Mucosa of rectum (tissue), 2 donors: ENCODE measurements at regions not wholly inside any gene's neighbourhood (a gene's known extent, or its start where the extent isn't known, plus 50 kb on each side); places are given as distances from the start of the nearest gene placed in this dataset.
"Not testable (repeated sequence)": the region's sequence is repeated elsewhere in the genome, so short reads cannot be mapped to it uniquely, and the experiment has no call there.

Experiments used
- H3K27ac ChIP-seq, 2 donors: one replicate each; pipeline ENCODE4 v1.7.0; 2013; ENCODE audit warnings: inconsistent platforms in 2 of 2, low read depth in 2 of 2, low read length in 2 of 2
- H3K27me3 ChIP-seq, 2 donors: one replicate each; pipeline ENCODE4 v1.7.0; 2013; ENCODE audit warnings: low read length in 2 of 2; ENCODE audit not compliant: control insufficient read depth in 2 of 2, insufficient read depth in 2 of 2
- H3K36me3 ChIP-seq, 2 donors: one replicate each; pipeline ENCODE4 v1.7.0; 2013; ENCODE audit warnings: low read length in 2 of 2; ENCODE audit not compliant: control insufficient read depth in 2 of 2, insufficient read depth in 2 of 2
- H3K4me1 ChIP-seq, 2 donors: one replicate each; pipeline ENCODE4 v1.7.0; 2013; ENCODE audit warnings: low read length in 2 of 2, mild to moderate bottlenecking in 1 of 2; ENCODE audit not compliant: control insufficient read depth in 2 of 2, insufficient read depth in 2 of 2
- H3K4me3 ChIP-seq, 2 donors: one replicate each; pipeline ENCODE4 v1.7.0; 2013; ENCODE audit warnings: low read length in 2 of 2
- H3K9ac ChIP-seq, 2 donors: one replicate each; pipeline ENCODE4 v1.7.0; 2013; ENCODE audit warnings: low read length in 2 of 2, low read depth in 1 of 2, mild to moderate bottlenecking in 1 of 2
- H3K9me3 ChIP-seq, 2 donors: one replicate each; pipeline ENCODE4 v1.7.0; 2013; ENCODE audit warnings: low read length in 2 of 2; ENCODE audit not compliant: control insufficient read depth in 2 of 2
- donor health status: healthy.
- donor health status: Normal muscosa, but diverticular disease.

- Histone ChIP-seq H3K4me1 (no peaks in the 10 kb centered on the region), H3K27me3 (no peaks in the 10 kb centered on the region), H3K4me3 (no peak overlapping the region), H3K36me3 (no peaks in the 10 kb centered on the region), H3K9me3 (no peaks in the 10 kb centered on the region), H3K9ac (no peak overlapping the region), H3K27ac (no peak overlapping the region)
Measured at GRCh38 chr7:41418337-41418736, 284.6 kb downstream of the INHBA start.

GRCh38 chr7:41416208-41416595, 286.7 kb downstream of the INHBA start:
- no peaks in the 10 kb centered on the region for H3K9me3 ChIP-seq
- H3K4me1 ChIP-seq = no peaks in the 10 kb centered on the region
- no peaks in the 10 kb centered on the region for H3K27me3 ChIP-seq
- no peaks in the 10 kb centered on the region for H3K36me3 ChIP-seq
- H3K9ac ChIP-seq = no peak overlapping the region
- H3K27ac ChIP-seq = no peak overlapping the region
- H3K4me3 ChIP-seq = no peak overlapping the region

GRCh38 chr7:41415471-41416207, 287.3 kb downstream of the INHBA start:
- no peak overlapping the region for H3K27ac ChIP-seq
- H3K4me1 ChIP-seq = no peaks in the 10 kb centered on the region
- H3K27me3 ChIP-seq = no peaks in the 10 kb centered on the region
- H3K9ac ChIP-seq = no peak overlapping the region
- H3K36me3 ChIP-seq = no peaks in the 10 kb centered on the region
- H3K4me3 ChIP-seq = no peak overlapping the region
- no peaks in the 10 kb centered on the region for H3K9me3 ChIP-seq

- Histone ChIP-seq H3K27me3 (no peaks in the 10 kb centered on the region), H3K27ac (no peak overlapping the region), H3K9me3 (no peaks in the 10 kb centered on the region), H3K4me3 (no peak overlapping the region), H3K36me3 (no peaks in the 10 kb centered on the region), H3K9ac (no peak overlapping the region), H3K4me1 (no peaks in the 10 kb centered on the region)
Measured at GRCh38 chr7:41415051-41415450, 287.8 kb downstream of the INHBA start.

- Histone ChIP-seq H3K4me3 (no peak overlapping the region), H3K36me3 (no peaks in the 10 kb centered on the region), H3K9me3 (no peaks in the 10 kb centered on the region), H3K27me3 (no peaks in the 10 kb centered on the region), H3K9ac (no peak overlapping the region), H3K27ac (no peak overlapping the region), H3K4me1 (no peaks in the 10 kb centered on the region)
Measured at GRCh38 chr7:41404375-41405074, 298.4 kb downstream of the INHBA start.

- Histone ChIP-seq H3K27ac (no peak overlapping the region), H3K9ac (no peak overlapping the region)
Measured at GRCh38 chr7:41403291-41403690, 299.6 kb downstream of the INHBA start.

GRCh38 chr7:41401833-41402232, 301.1 kb downstream of the INHBA start:
- Histone ChIP-seq H3K4me1 (no peaks in the 10 kb centered on the region), H3K9ac (no peak overlapping the region), H3K36me3 (no peaks in the 10 kb centered on the region), H3K27me3 (no peaks in the 10 kb centered on the region), H3K27ac (no peak overlapping the region), H3K4me3 (no peak overlapping the region), H3K9me3 (no peaks in the 10 kb centered on the region)

More at GRCh38 chr7:41403291-41403690, 299.6 kb downstream of the INHBA start:
- Histone ChIP-seq H3K4me1 (no peaks in the 10 kb centered on the region), H3K27me3 (no peaks in the 10 kb centered on the region), H3K4me3 (no peak overlapping the region), H3K36me3 (no peaks in the 10 kb centered on the region), H3K9me3 (no peaks in the 10 kb centered on the region)

- Histone ChIP-seq H3K9ac (no peak overlapping the region), H3K4me3 (no peak overlapping the region), H3K4me1 (no peaks in the 10 kb centered on the region), H3K36me3 (no peaks in the 10 kb centered on the region), H3K9me3 (no peaks in the 10 kb centered on the region), H3K27ac (no peak overlapping the region), H3K27me3 (no peaks in the 10 kb centered on the region)
Measured at GRCh38 chr7:41399171-41399570, 303.7 kb downstream of the INHBA start.

- no peak overlapping the region for H3K27ac ChIP-seq
- no peaks in the 10 kb centered on the region for H3K36me3 ChIP-seq
- H3K4me1 ChIP-seq = no peaks in the 10 kb centered on the region
- H3K4me3 ChIP-seq = no peak overlapping the region
- no peaks in the 10 kb centered on the region for H3K9me3 ChIP-seq
- H3K9ac ChIP-seq = no peak overlapping the region
- no peaks in the 10 kb centered on the region for H3K27me3 ChIP-seq
Measured at GRCh38 chr7:41391818-41392217, 311.1 kb downstream of the INHBA start.

GRCh38 chr7:41388933-41389332, 314.0 kb downstream of the INHBA start:
- H3K4me3 ChIP-seq, H3K4me1 ChIP-seq, H3K9me3 ChIP-seq, H3K9ac ChIP-seq, H3K27ac ChIP-seq, H3K27me3 ChIP-seq, H3K36me3 ChIP-seq: not testable (repeated sequence)
